ENCODE measurements at regions not wholly inside any gene's neighbourhood (a gene's known extent, or its start where the extent isn't known, plus 50 kb on each side); places are given as distances from the start of the nearest gene placed in this dataset.

DNA sequence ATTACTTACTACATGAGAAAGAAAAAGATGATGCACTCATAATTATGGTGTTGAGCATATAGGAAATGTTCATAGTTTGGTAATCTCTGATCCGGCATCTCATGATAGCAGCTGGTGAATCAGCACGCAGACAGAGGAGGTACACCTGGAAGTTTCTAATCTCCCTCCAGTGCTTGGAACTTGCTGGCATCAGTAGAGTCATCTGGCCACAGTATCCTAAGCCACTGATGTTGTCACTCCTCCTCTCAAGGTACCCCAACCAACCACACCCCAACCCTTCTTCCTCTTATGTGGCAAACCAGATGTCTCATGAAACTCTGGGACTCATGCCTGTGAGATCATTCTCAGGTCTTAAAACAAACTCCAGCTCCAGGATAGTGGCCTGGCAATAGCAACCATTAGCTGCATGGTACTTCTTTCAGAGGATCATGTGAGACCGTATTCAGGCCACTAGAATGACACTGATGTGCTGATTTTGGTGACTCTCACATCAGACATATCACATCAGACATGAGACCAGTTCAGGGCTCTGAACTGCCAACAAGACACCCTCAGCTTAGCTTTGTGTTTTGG lies 143.0 kb downstream of the RASSF9 start:
- H3K36me3 Mint-ChIP-seq (ENCODE audit: low read depth), result no peaks in the 10 kb centered on the region
- no peak overlapping the region for H3K4me3 Mint-ChIP-seq
- no peaks in the 10 kb centered on the region for H3K9me3 Mint-ChIP-seq
- no peaks in the 10 kb centered on the region for H3K4me1 Mint-ChIP-seq (ENCODE audit: low read depth)
- no peak for DNase-seq (ENCODE audit: low spot score)
- no peaks in the 10 kb centered on the region for H3K27me3 Mint-ChIP-seq (ENCODE audit: low read depth)
- H3K27ac Mint-ChIP-seq, result no peak overlapping the region

DNA sequence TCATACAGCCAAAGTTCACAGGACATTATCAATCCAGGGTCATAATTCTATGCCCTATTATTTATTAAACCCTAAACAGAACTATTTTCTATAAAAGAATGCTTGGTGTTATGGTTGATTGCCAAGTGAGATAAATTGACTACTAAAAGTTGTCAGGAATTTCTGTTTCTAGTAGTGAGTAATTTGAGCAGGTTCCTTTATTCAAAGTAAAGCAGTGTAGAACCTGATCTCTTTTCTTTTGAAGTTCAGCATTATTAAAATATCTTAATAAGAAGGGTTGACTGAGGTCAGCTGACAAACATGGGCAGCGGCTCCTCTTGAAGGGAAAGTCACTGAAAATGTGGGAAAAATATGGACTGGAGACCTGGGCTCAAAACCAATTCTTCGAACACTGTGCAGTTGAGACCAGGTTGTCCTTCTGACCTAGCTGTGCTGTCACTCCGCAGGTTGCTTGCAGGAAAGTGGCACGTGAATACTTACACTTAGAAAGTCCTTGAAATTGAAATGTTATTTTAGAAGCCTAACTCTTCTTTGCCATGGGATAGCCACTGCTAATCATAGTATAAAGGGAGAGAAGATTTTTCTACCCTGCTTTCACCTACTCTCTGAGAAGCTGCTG lies 141.0 kb downstream of the RASSF9 start:
- Mint-ChIP-seq H3K4me3 (no peak overlapping the region), H3K27ac (no peak overlapping the region), H3K9me3 (no peaks in the 10 kb centered on the region), H3K27me3 (ENCODE audit: low read depth) (no peaks in the 10 kb centered on the region), H3K4me1 (ENCODE audit: low read depth) (no peaks in the 10 kb centered on the region), H3K36me3 (ENCODE audit: low read depth) (no peaks in the 10 kb centered on the region)
- DNase-seq (ENCODE audit: low spot score), result no peak

DNA sequence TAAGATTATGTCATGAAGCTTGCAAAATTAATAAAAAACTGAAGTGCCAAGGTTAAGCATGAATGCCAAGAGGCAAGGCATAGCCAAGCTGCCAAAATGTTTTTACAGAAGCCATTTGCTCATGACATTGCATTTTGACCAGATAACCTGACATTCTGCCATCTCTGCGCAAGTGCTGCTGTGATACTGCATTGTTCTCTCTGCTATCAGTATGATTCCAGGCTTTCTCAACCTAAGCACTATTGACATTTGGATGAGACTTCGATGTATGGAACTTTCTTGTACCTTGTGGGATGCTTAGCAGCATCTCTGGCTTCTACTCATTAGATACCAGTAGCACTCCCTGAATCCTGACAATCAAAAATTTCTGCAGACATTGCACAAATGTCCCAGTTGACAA lies 139.2 kb downstream of the RASSF9 start:
- H3K27me3 Mint-ChIP-seq (ENCODE audit: low read depth), result no peaks in the 10 kb centered on the region
- H3K36me3 Mint-ChIP-seq (ENCODE audit: low read depth), result no peaks in the 10 kb centered on the region
- no peaks in the 10 kb centered on the region for H3K4me1 Mint-ChIP-seq (ENCODE audit: low read depth)
- no peak overlapping the region for H3K4me3 Mint-ChIP-seq
- H3K9me3 Mint-ChIP-seq, result no peaks in the 10 kb centered on the region
- H3K27ac Mint-ChIP-seq, result no peak overlapping the region
- DNase-seq (ENCODE audit: low spot score), result no peak

DNA sequence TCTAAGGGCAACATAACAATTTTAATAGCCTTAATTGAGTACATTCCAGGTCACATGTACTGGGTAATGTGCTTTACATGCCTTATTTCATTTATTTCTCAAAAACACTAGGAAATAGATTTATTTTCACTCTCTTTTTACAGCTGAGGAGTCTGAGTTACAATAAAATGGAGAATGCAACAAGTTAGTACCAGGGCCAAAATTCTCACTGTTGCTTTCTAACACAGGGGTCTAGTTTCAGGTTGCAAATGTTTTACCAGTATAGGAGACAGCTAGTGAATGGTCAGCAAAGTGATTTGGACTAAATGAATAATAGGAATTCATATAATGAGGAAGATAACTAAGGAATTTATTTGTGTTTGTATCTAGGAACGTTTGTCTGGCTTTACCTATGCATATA lies 137.3 kb downstream of the RASSF9 start:
- no peaks in the 10 kb centered on the region for H3K27me3 Mint-ChIP-seq (ENCODE audit: low read depth)
- no peaks in the 10 kb centered on the region for H3K9me3 Mint-ChIP-seq
- DNase-seq (ENCODE audit: low spot score), result no peak
- H3K4me1 Mint-ChIP-seq (ENCODE audit: low read depth), result no peaks in the 10 kb centered on the region
- no peak overlapping the region for H3K27ac Mint-ChIP-seq
- H3K4me3 Mint-ChIP-seq, result no peak overlapping the region
- H3K36me3 Mint-ChIP-seq (ENCODE audit: low read depth), result no peaks in the 10 kb centered on the region

DNA sequence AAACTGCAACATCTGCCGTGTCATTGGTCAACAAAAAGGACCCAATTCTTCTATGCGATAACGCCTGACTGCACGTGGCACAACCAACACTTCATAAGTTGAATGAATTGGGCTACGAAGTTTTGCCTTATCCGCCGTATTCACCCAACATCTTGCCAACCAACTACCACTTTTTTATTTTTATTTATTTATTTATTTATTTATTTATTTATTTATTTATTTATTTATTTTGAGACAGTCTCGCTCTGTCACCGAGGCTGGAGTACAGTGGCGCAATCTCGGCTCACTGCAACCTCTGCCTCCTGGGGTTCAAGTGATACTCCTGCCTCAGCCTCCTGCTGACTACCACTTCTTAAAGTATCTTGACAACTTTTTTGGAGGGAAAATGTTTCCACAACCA lies 127.4 kb downstream of the RASSF9 start:
- no peaks in the 10 kb centered on the region for H3K27me3 Mint-ChIP-seq (ENCODE audit: low read depth)
- no peaks in the 10 kb centered on the region for H3K4me1 Mint-ChIP-seq (ENCODE audit: low read depth)
- DNase-seq (ENCODE audit: low spot score), result no peak
- no peaks in the 10 kb centered on the region for H3K36me3 Mint-ChIP-seq (ENCODE audit: low read depth)
- H3K4me3 Mint-ChIP-seq, result no peak overlapping the region
- H3K9me3 Mint-ChIP-seq, result peaks cover 4% of the 10 kb centered on the region
- H3K27ac Mint-ChIP-seq, result no peak overlapping the region

DNA sequence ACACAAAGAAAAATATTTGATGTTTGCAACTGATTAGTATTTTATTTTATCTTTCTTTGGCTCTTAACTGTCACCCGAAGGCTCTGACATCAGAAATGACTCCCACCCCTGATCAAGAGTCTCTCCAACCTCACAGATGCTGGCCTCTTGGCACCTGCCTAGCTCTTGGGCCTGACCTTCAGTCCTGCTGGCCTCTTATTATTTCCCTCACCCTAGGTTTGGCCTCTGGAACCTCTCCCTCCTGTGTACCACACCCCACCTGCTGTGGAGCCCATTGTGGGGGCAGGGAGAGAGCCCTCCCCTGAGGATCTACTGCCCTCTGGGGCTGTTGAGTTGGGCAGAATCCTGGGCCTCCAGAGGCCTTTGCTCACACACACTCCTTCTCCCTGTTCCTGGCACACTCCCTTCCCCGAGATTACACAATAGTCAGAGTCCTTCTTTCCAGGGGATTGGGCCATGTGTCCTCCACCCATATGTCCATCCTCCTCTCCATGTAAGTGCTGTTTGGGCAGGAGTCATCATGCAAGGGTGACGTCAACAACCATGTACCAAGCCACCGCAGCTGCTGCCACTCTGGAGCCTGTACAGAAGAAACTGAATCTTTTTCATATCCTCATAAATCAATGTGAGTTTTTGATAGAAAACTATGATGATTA lies 124.3 kb downstream of the RASSF9 start:
- no peak for DNase-seq (ENCODE audit: low spot score)
- Mint-ChIP-seq H3K4me3 (no peak overlapping the region), H3K4me1 (ENCODE audit: low read depth) (no peaks in the 10 kb centered on the region), H3K9me3 (peaks cover 4% of the 10 kb centered on the region), H3K27me3 (ENCODE audit: low read depth) (no peaks in the 10 kb centered on the region), H3K27ac (no peak overlapping the region), H3K36me3 (ENCODE audit: low read depth) (no peaks in the 10 kb centered on the region)

DNA sequence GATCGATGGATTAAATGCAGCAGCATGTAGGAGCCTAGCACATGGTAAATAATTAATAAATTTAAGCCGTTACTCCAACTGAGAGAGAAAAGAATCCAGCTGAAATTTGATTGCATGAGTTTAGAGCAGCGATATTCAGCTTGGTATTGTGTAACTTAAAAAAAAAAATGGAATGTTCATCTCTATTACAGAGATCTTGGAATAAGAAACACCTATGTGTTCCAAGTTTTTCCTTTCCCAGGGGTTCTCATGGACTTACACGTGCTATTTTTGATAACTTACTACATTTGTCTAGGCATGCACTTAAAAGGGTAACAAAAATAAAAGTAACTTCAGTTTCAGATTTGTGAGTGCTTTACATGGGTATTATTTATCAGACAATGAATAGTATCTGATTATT lies 122.8 kb downstream of the RASSF9 start:
- H3K27me3 Mint-ChIP-seq (ENCODE audit: low read depth), result no peaks in the 10 kb centered on the region
- H3K36me3 Mint-ChIP-seq (ENCODE audit: low read depth), result no peaks in the 10 kb centered on the region
- H3K4me1 Mint-ChIP-seq (ENCODE audit: low read depth), result no peaks in the 10 kb centered on the region
- H3K4me3 Mint-ChIP-seq, result no peak overlapping the region
- no peak for DNase-seq (ENCODE audit: low spot score)
- H3K9me3 Mint-ChIP-seq, result no peaks in the 10 kb centered on the region
- no peak overlapping the region for H3K27ac Mint-ChIP-seq

DNA sequence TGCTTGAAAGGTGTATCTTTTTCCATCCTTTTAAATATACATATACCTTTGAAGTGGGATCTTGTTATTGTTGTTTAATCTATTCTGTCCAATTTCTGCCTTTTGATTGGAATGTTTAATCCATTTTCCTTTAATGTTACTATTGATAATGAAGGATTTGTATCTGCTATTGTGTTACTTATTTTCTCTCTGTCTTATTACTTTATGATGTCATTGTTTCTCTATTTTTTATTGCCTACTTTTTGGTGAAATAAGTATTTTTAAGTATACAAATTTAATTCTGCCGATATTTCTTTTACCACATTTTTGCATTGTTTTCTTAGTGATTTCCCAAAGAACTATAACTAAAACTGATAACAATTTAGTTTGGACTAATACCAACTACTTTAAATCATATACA lies 121.8 kb downstream of the RASSF9 start:
- H3K4me1 Mint-ChIP-seq (ENCODE audit: low read depth), result no peaks in the 10 kb centered on the region
- no peak overlapping the region for H3K4me3 Mint-ChIP-seq
- no peaks in the 10 kb centered on the region for H3K27me3 Mint-ChIP-seq (ENCODE audit: low read depth)
- DNase-seq (ENCODE audit: low spot score), result no peak
- no peak overlapping the region for H3K27ac Mint-ChIP-seq
- no peaks in the 10 kb centered on the region for H3K9me3 Mint-ChIP-seq
- no peaks in the 10 kb centered on the region for H3K36me3 Mint-ChIP-seq (ENCODE audit: low read depth)

DNA sequence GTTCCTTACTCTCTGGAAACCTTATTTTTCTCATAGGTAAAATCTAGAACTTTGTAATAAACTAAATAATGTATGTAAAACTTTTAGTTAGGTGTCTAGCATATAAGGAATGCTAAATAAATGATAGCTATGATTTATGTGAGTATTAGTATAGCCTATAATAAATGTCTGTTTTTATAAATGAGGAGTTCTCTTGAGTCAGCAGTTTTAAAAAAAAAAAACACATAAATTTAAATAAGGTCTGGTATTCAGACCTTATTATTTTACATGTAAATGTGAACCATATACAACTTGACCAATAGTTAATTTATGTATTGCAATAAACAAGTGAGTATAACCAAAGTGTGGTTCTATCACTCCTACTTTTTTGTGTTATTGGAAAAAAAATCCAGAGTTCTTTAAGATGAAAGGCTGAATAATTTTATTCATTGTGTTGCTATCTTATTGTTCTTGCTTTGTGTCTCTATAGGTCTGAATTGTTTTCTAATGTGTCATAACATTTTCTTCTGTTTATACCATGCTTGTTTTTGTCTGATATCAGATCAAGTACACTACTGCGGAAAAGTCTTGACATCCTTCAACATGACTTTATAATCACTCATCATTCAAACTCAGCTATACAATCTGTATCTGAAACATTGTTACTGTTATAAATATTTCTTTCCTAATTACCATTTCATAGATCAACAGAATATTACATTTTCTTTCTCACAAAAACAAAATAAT lies 115.7 kb downstream of the RASSF9 start:
- no peak for DNase-seq (ENCODE audit: low spot score)
- no peaks in the 10 kb centered on the region for H3K4me1 Mint-ChIP-seq (ENCODE audit: low read depth)

DNA sequence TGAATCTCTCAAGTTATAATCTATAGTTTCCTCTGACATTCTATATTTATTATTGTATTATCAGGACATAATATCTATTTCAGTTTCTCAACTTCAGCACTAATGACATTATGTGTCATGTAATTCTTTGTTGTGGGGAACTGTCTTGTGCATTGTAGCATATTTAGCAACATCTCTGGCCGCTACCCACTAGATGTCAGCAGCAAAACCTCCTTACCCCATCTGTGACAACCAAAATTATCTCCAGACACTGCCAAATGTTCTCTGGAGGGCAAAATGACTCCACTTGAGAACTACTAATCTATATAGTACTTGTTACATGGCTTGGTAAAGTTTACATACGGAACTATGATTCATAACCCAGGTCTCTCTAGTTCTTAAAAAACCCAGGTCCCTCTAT lies 110.2 kb downstream of the RASSF9 start:
- H3K4me1 Mint-ChIP-seq (ENCODE audit: low read depth), result no peaks in the 10 kb centered on the region
- no peaks in the 10 kb centered on the region for H3K36me3 Mint-ChIP-seq (ENCODE audit: low read depth)
- H3K27ac Mint-ChIP-seq, result no peak overlapping the region
- DNase-seq (ENCODE audit: low spot score), result no peak
- H3K9me3 Mint-ChIP-seq, result no peaks in the 10 kb centered on the region
- no peak overlapping the region for H3K4me3 Mint-ChIP-seq
- no peaks in the 10 kb centered on the region for H3K27me3 Mint-ChIP-seq (ENCODE audit: low read depth)

More for the DNA sequence above, 115.7 kb downstream of the RASSF9 start:
- Mint-ChIP-seq H3K27me3 (ENCODE audit: low read depth) (no peaks in the 10 kb centered on the region), H3K36me3 (ENCODE audit: low read depth) (no peaks in the 10 kb centered on the region), H3K4me3 (no peak overlapping the region), H3K27ac (no peak overlapping the region), H3K9me3 (no peaks in the 10 kb centered on the region)

DNA sequence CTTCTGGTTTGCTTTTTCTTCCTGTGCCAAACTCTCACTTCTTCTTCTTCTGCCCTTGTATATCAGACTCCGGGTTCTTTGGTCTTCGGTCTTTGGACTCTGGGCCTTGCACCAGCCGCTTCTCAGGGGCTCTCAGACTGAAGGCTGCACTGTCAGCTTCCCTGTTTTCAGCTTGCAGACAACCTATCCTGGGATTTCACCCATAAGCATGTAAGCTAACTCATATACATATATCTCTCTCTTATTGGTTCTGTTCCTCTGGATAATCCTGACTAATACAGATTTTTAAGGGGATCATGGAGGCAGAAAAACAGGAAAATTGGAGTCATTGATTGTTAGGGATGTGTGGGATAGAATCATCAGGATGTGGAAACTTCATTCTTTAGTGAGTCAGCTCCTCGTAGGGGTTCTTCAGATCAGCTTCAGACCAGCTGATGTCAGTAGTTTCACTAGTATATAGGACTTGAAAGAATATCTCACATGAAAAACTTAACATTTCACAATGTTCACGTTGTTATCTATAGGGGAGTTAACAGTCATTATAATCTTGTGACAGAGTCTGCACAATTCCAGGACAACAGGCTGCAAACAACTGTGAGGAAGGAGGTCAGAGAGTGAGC lies 102.9 kb downstream of the RASSF9 start:
- no peak overlapping the region for H3K4me3 Mint-ChIP-seq
- no peaks in the 10 kb centered on the region for H3K9me3 Mint-ChIP-seq
- DNase-seq (ENCODE audit: low spot score), result no peak
- no peaks in the 10 kb centered on the region for H3K36me3 Mint-ChIP-seq (ENCODE audit: low read depth)
- no peak overlapping the region for H3K27ac Mint-ChIP-seq
- no peaks in the 10 kb centered on the region for H3K27me3 Mint-ChIP-seq (ENCODE audit: low read depth)
- no peaks in the 10 kb centered on the region for H3K4me1 Mint-ChIP-seq (ENCODE audit: low read depth)

DNA sequence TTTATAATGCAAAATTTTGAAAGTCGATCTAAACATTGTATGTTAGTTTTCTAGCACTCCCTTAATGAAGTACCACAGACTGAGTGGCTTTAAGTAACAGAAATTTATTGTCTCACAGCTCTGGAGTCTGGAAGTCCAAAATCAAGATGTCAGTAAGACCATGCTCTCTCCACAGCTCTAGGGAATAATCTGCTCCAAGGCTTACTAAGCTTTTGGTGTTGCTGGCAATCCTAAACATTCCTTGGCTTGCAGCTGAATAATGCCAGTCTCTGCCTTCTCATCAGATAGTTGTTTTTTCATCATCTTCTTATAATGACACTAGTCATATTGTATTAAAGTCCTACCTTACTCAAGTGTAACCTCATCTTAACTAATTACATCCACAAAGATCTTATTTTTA lies 102.2 kb downstream of the RASSF9 start:
- DNase-seq (ENCODE audit: low spot score), result no peak
- H3K27ac Mint-ChIP-seq, result no peak overlapping the region
- no peak overlapping the region for H3K4me3 Mint-ChIP-seq
- no peaks in the 10 kb centered on the region for H3K27me3 Mint-ChIP-seq (ENCODE audit: low read depth)
- no peaks in the 10 kb centered on the region for H3K9me3 Mint-ChIP-seq
- no peaks in the 10 kb centered on the region for H3K4me1 Mint-ChIP-seq (ENCODE audit: low read depth)
- H3K36me3 Mint-ChIP-seq (ENCODE audit: low read depth), result no peaks in the 10 kb centered on the region

DNA sequence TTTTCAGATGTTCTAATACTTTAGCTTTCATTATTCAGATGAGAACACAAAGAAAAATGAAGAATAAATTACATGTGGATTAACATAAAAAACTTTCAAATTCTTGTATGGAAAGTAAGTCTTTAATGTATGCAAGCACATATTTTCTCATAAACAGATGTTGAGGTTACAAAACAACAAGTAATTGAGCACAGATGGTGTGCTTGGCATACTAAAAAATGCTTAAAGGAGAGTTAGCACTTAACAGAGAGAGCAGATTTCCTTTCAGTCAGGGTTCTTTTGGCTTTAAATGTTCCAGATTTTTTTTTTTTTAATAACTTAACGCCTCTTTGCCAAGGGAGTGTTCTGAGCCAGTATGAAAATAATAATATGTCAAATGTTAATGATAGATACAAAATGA lies 96.0 kb downstream of the RASSF9 start:
- H3K27ac Mint-ChIP-seq, result no peak overlapping the region
- H3K36me3 Mint-ChIP-seq (ENCODE audit: low read depth), result no peaks in the 10 kb centered on the region
- no peaks in the 10 kb centered on the region for H3K4me1 Mint-ChIP-seq (ENCODE audit: low read depth)
- H3K4me3 Mint-ChIP-seq, result no peak overlapping the region
- no peaks in the 10 kb centered on the region for H3K27me3 Mint-ChIP-seq (ENCODE audit: low read depth)
- no peak for DNase-seq (ENCODE audit: low spot score)
- H3K9me3 Mint-ChIP-seq, result no peaks in the 10 kb centered on the region

DNA sequence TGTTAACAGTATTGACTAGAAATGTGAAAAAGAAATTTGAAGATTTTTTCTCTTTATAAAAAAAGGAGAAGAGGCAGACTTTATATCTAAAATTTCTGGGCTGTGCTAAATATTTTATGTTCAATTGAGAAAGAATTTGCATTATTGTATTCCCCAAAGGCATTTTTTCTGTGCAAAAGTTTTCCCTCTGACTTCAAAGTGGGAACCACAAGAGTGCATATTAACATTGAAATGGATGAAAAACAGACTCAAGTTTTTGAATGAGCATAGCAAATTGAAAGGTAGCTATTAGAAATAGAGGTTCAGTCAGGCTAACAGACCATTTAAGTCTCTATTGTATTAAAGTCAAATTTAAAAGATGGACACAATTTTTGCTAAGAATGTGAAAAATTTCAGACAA lies 95.2 kb downstream of the RASSF9 start:
- no peaks in the 10 kb centered on the region for H3K4me1 Mint-ChIP-seq (ENCODE audit: low read depth)
- H3K4me3 Mint-ChIP-seq, result no peak overlapping the region
- H3K9me3 Mint-ChIP-seq, result no peaks in the 10 kb centered on the region
- no peaks in the 10 kb centered on the region for H3K27me3 Mint-ChIP-seq (ENCODE audit: low read depth)
- no peak overlapping the region for H3K27ac Mint-ChIP-seq
- no peak for DNase-seq (ENCODE audit: low spot score)
- H3K36me3 Mint-ChIP-seq (ENCODE audit: low read depth), result no peaks in the 10 kb centered on the region

All from T-helper 2 cell treated with Interferon-gamma antibody and Interleukin-4, amounts not matched to agents 5 μg/mL and 100 μg/mL, for 36 hours (primary cell).